GM04504 (cell line): ENCODE measurements at regions not wholly inside any gene's neighbourhood (a gene's known extent, or its start where the extent isn't known, plus 50 kb on each side); places are given as distances from the start of the nearest gene placed in this dataset.

Experiments used
- DNase-seq: peaks from one replicate; pipeline ENCODE4 v3.0.0-alpha.2; 2012; ENCODE audit warnings: low read depth

- no peak for DNase-seq
These were observed 269.3 kb downstream of the FOXA2 start for GRCh38 chr20:22315073-22315472.

GRCh38 chr20:22312744-22313346, 271.5 kb downstream of the FOXA2 start:
- peak; percentile 4 for DNase-seq

GRCh38 chr20:22308934-22309333, 275.4 kb downstream of the FOXA2 start:
- no peak for DNase-seq

- DNase-seq = no peak
These were observed 277.0 kb downstream of the FOXA2 start for GRCh38 chr20:22307409-22307808.

- no peak for DNase-seq
These were observed 279.0 kb downstream of the FOXA2 start for GRCh38 chr20:22305381-22305780.

- no peak for DNase-seq
These were observed 280.8 kb downstream of the FOXA2 start for GRCh38 chr20:22303523-22303922.

- DNase-seq = no peak
These were observed 282.3 kb downstream of the FOXA2 start for GRCh38 chr20:22302039-22302438.

GRCh38 chr20:22293886-22294285, 290.5 kb downstream of the FOXA2 start:
- DNase-seq = no peak

- no peak for DNase-seq
These were observed 294.9 kb downstream of the FOXA2 start for GRCh38 chr20:22289442-22289841.

- DNase-seq = no peak
These were observed 295.4 kb downstream of the FOXA2 start for GRCh38 chr20:22288957-22289356.

- DNase-seq = no peak
These were observed 296.2 kb downstream of the FOXA2 start for GRCh38 chr20:22288156-22288555.

GRCh38 chr20:22285555-22285954, 298.8 kb downstream of the FOXA2 start:
- no peak for DNase-seq

- no peak for DNase-seq
These were observed 301.7 kb downstream of the FOXA2 start for GRCh38 chr20:22282696-22283095.

- DNase-seq = no peak
These were observed 310.0 kb downstream of the FOXA2 start for GRCh38 chr20:22274330-22274729.

GRCh38 chr20:22268675-22269074, 315.7 kb downstream of the FOXA2 start:
- no peak for DNase-seq

- DNase-seq = no peak
These were observed 319.5 kb downstream of the FOXA2 start for GRCh38 chr20:22264917-22265316.

- DNase-seq = no peak
These were observed 323.9 kb downstream of the FOXA2 start for GRCh38 chr20:22260506-22260905.

GRCh38 chr20:22257912-22258311, 326.5 kb downstream of the FOXA2 start:
- DNase-seq = no peak

GRCh38 chr20:22248051-22248667, 336.2 kb downstream of the FOXA2 start:
- DNase-seq = no peak

GRCh38 chr20:22245139-22245538, 339.2 kb downstream of the FOXA2 start:
- no peak for DNase-seq

- DNase-seq = no peak
These were observed 341.3 kb downstream of the FOXA2 start for GRCh38 chr20:22243067-22243466.

GRCh38 chr20:22241609-22242008, 342.8 kb downstream of the FOXA2 start:
- DNase-seq = no peak

GRCh38 chr20:22232923-22233322, 351.4 kb downstream of the FOXA2 start:
- no peak for DNase-seq

- DNase-seq = no peak
These were observed 351.9 kb downstream of the FOXA2 start for GRCh38 chr20:22232473-22232872.
